ENCODE measurements at regions not wholly inside any gene's neighbourhood (a gene's known extent, or its start where the extent isn't known, plus 50 kb on each side); places are given as distances from the start of the nearest gene placed in this dataset.

DNA sequence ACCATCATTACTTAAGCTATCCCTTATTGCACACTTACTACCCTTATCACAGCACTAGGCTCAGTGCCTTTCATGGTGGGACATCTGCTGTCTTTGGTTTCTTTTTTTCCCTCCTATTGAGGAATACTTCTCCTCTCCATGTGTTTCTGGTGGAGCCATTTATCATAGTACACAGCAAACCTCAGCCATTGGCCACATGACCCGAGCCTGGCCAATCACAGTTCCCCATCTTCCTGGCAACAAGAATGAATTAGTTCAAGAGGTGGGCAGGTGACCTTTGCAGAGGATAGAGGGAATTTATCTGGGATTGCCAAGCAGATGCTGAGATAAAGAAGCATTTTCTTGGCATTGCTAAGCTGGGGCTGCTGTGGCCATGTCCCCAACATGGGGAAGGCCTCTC is 101.1 kb upstream of the ZNF618 start:
- Histone ChIP-seq H3K27me3 (ENCODE audit: control insufficient read depth, insufficient read depth, low read length) (peaks cover 6% of the 10 kb centered on the region), H3K79me2 (ENCODE audit: control insufficient read depth, insufficient read depth, low read length) (no peaks in the 10 kb centered on the region), H3K4me1 (ENCODE audit: control insufficient read depth, extremely low read depth, insufficient read depth, low read length) (no peaks in the 10 kb centered on the region), H3K9me3 (ENCODE audit: control insufficient read depth, insufficient read depth, low read depth, low read length) (no peaks in the 10 kb centered on the region), H3K36me3 (ENCODE audit: control insufficient read depth, insufficient read depth, low read length) (no peaks in the 10 kb centered on the region), H4K20me1 (ENCODE audit: control insufficient read depth, extremely low read depth, insufficient read depth, low read length) (no peaks in the 10 kb centered on the region), H3K9ac (ENCODE audit: insufficient read depth, low read length) (no peak overlapping the region), H3K27ac (ENCODE audit: insufficient read depth, low read length) (no peak overlapping the region), H3K4me2 (ENCODE audit: extremely low read depth, insufficient read depth, low read length) (no peak overlapping the region), H2AFZ (ENCODE audit: low read length) (no peak overlapping the region), H3K4me3 (replicated peaks in 1 of 4; ENCODE audit: control extremely low read depth in 1 of 4, insufficient read depth in 1 of 4, low read depth in 3 of 4, low read length in 4 of 4) (no peak overlapping the region)
- DNase-seq (ENCODE audit: low read depth in 2 of 2): no peak
- TF ChIP-seq, protein P1, sequence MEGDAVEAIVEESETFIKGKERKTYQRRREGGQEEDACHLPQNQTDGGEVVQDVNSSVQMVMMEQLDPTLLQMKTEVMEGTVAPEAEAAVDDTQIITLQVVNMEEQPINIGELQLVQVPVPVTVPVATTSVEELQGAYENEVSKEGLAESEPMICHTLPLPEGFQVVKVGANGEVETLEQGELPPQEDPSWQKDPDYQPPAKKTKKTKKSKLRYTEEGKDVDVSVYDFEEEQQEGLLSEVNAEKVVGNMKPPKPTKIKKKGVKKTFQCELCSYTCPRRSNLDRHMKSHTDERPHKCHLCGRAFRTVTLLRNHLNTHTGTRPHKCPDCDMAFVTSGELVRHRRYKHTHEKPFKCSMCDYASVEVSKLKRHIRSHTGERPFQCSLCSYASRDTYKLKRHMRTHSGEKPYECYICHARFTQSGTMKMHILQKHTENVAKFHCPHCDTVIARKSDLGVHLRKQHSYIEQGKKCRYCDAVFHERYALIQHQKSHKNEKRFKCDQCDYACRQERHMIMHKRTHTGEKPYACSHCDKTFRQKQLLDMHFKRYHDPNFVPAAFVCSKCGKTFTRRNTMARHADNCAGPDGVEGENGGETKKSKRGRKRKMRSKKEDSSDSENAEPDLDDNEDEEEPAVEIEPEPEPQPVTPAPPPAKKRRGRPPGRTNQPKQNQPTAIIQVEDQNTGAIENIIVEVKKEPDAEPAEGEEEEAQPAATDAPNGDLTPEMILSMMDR (conservative IDR thresholded peaks at IDR 0.05 in 1 of 2, IDR thresholded peaks at IDR 0.05 in 1 of 2; ENCODE audit: low read depth in 1 of 2, low read length in 2 of 2): no peak
- TF ChIP-seq EZH2 (IDR thresholded peaks at IDR 0.05; ENCODE audit: low read length, missing control alignments): no peak

DNA sequence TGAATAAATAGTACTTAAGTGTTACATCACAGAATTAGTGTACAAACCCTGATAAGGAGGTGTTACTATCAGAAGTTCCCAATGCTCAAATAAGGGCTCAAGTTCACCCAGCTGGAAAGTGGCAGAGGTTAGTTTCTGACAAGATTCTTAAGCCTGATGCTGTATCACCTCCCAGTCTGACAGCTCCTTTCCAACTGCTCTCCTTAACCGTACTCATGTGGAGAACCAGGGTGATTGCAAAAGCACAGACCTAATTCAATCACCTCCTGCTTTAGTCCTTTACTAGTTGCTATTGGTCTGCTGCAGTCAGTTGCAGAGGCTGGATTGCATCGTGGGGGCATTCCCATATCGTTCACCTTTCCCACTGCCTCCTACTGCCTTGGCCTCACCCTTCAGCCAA is 100.4 kb upstream of the ZNF618 start:
- H3K4me3 ChIP-seq (replicated peaks in 1 of 4; ENCODE audit: control extremely low read depth in 1 of 4, insufficient read depth in 1 of 4, low read depth in 3 of 4, low read length in 4 of 4): no peak overlapping the region
- no peaks in the 10 kb centered on the region for H3K4me1 ChIP-seq (ENCODE audit: control insufficient read depth, extremely low read depth, insufficient read depth, low read length)
- H3K9ac ChIP-seq (ENCODE audit: insufficient read depth, low read length): no peak overlapping the region
- H3K36me3 ChIP-seq (ENCODE audit: control insufficient read depth, insufficient read depth, low read length): no peaks in the 10 kb centered on the region
- no peak overlapping the region for H3K27ac ChIP-seq (ENCODE audit: insufficient read depth, low read length)
- no peaks in the 10 kb centered on the region for H4K20me1 ChIP-seq (ENCODE audit: control insufficient read depth, extremely low read depth, insufficient read depth, low read length)
- no peak overlapping the region for H3K4me2 ChIP-seq (ENCODE audit: extremely low read depth, insufficient read depth, low read length)
- H3K9me3 ChIP-seq (ENCODE audit: control insufficient read depth, insufficient read depth, low read depth, low read length): no peaks in the 10 kb centered on the region
- H3K79me2 ChIP-seq (ENCODE audit: control insufficient read depth, insufficient read depth, low read length): no peaks in the 10 kb centered on the region
- no peak for TF ChIP-seq EZH2 (IDR thresholded peaks at IDR 0.05; ENCODE audit: low read length, missing control alignments)
- TF ChIP-seq, protein P1 (conservative IDR thresholded peaks at IDR 0.05 in 1 of 2, IDR thresholded peaks at IDR 0.05 in 1 of 2; ENCODE audit: low read depth in 1 of 2, low read length in 2 of 2): no peak
- H3K27me3 ChIP-seq (ENCODE audit: control insufficient read depth, insufficient read depth, low read length): peaks cover 6% of the 10 kb centered on the region
- no peak overlapping the region for H2AFZ ChIP-seq (ENCODE audit: low read length)
- DNase-seq (ENCODE audit: low read depth in 2 of 2): peak in 1 of 2 donors; percentile 25

DNA sequence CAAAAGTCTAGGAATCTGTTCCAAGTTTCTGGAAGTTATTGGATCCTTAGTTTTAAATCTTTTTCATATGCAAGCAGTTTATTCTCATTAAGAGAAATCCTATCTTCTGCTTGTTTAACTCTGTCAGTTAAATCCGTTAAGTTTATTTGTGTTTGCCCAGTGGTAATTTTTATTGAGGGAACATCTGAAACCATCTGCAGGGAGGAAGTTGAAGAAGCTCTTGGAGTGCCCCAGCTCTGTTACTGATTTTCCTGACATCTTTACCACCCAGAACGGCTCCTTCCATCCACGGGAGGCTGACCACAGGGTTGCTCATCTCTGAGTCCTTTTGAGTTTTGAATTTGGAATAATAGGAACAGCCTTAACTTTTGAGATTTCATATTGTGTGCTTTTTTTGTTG is 99.9 kb upstream of the ZNF618 start:
- H3K9ac ChIP-seq (ENCODE audit: insufficient read depth, low read length): no peak overlapping the region
- H4K20me1 ChIP-seq (ENCODE audit: control insufficient read depth, extremely low read depth, insufficient read depth, low read length): no peaks in the 10 kb centered on the region
- peak in 1 of 2 donors; percentile 8 for DNase-seq (ENCODE audit: low read depth in 2 of 2)
- no peak overlapping the region for H3K4me3 ChIP-seq (replicated peaks in 1 of 4; ENCODE audit: control extremely low read depth in 1 of 4, insufficient read depth in 1 of 4, low read depth in 3 of 4, low read length in 4 of 4)
- no peaks in the 10 kb centered on the region for H3K36me3 ChIP-seq (ENCODE audit: control insufficient read depth, insufficient read depth, low read length)
- no peak overlapping the region for H2AFZ ChIP-seq (ENCODE audit: low read length)
- H3K27ac ChIP-seq (ENCODE audit: insufficient read depth, low read length): no peak overlapping the region
- no peaks in the 10 kb centered on the region for H3K4me1 ChIP-seq (ENCODE audit: control insufficient read depth, extremely low read depth, insufficient read depth, low read length)
- H3K27me3 ChIP-seq (ENCODE audit: control insufficient read depth, insufficient read depth, low read length): peaks cover 7% of the 10 kb centered on the region
- no peaks in the 10 kb centered on the region for H3K9me3 ChIP-seq (ENCODE audit: control insufficient read depth, insufficient read depth, low read depth, low read length)
- no peaks in the 10 kb centered on the region for H3K79me2 ChIP-seq (ENCODE audit: control insufficient read depth, insufficient read depth, low read length)
- no peak for TF ChIP-seq EZH2 (IDR thresholded peaks at IDR 0.05; ENCODE audit: low read length, missing control alignments)
- TF ChIP-seq, protein P1 (conservative IDR thresholded peaks at IDR 0.05 in 1 of 2, IDR thresholded peaks at IDR 0.05 in 1 of 2; ENCODE audit: low read depth in 1 of 2, low read length in 2 of 2): no peak
- H3K4me2 ChIP-seq (ENCODE audit: extremely low read depth, insufficient read depth, low read length): no peak overlapping the region

Data from fibroblast of lung (primary cell).